ENCODE measurements at regions not wholly inside any gene's neighbourhood (a gene's known extent, or its start where the extent isn't known, plus 50 kb on each side); places are given as distances from the start of the nearest gene placed in this dataset.
A peak's percentile ranks its signal among the peaks of the same experiment; 100 is the strongest.
"Not testable (repeated sequence)": the region's sequence is repeated elsewhere in the genome, so short reads cannot be mapped to it uniquely, and the experiment has no call there.

- peak in 1 of 3 donors; percentile 47 for DNase-seq
These were observed 1018.9 kb upstream of the ZEB2 start for GRCh38 chr2:145538661-145539350.

GRCh38 chr2:145530653-145531052 is 1010.7 kb upstream of the ZEB2 start:
- no peak for DNase-seq

GRCh38 chr2:145524836-145525235 is 1004.9 kb upstream of the ZEB2 start:
- no peak for DNase-seq

GRCh38 chr2:145524303-145524702 is 1004.4 kb upstream of the ZEB2 start:
- no peak for DNase-seq

GRCh38 chr2:145519254-145519653 is 999.3 kb upstream of the ZEB2 start:
- not testable (repeated sequence) for DNase-seq

GRCh38 chr2:145511946-145512345 is 992.0 kb upstream of the ZEB2 start:
- DNase-seq, result no peak

- DNase-seq, result no peak
These were observed 983.6 kb upstream of the ZEB2 start for GRCh38 chr2:145503511-145503910.

- DNase-seq, result no peak
These were observed 982.0 kb upstream of the ZEB2 start for GRCh38 chr2:145501920-145502319.

GRCh38 chr2:145495590-145495989 is 975.7 kb upstream of the ZEB2 start:
- DNase-seq, result no peak

- no peak for DNase-seq
These were observed 974.5 kb upstream of the ZEB2 start for GRCh38 chr2:145494441-145494840.

GRCh38 chr2:145488571-145488970 is 968.7 kb upstream of the ZEB2 start:
- no peak for DNase-seq

- DNase-seq, result peak; percentile 9 to 27 (median 11)
These were observed 964.7 kb upstream of the ZEB2 start for GRCh38 chr2:145484448-145485097.

- DNase-seq, result no peak
These were observed 963.9 kb upstream of the ZEB2 start for GRCh38 chr2:145483854-145484253.

GRCh38 chr2:145481334-145481922 is 961.5 kb upstream of the ZEB2 start:
- no peak for DNase-seq

- DNase-seq, result no peak
These were observed 944.9 kb upstream of the ZEB2 start for GRCh38 chr2:145464866-145465265.

- DNase-seq, result no peak
These were observed 940.2 kb upstream of the ZEB2 start for GRCh38 chr2:145460112-145460511.

GRCh38 chr2:145431181-145431951 is 911.4 kb upstream of the ZEB2 start:
- no peak for DNase-seq

GRCh38 chr2:145423809-145424208 is 903.9 kb upstream of the ZEB2 start:
- no peak for DNase-seq

- DNase-seq, result no peak
These were observed 902.7 kb upstream of the ZEB2 start for GRCh38 chr2:145422576-145422975.

- DNase-seq, result no peak
These were observed 901.9 kb upstream of the ZEB2 start for GRCh38 chr2:145421841-145422240.

- DNase-seq, result no peak
These were observed 896.7 kb upstream of the ZEB2 start for GRCh38 chr2:145416640-145417039.

GRCh38 chr2:145415151-145415550 is 895.2 kb upstream of the ZEB2 start:
- no peak for DNase-seq
